ENCODE measurements at regions not wholly inside any gene's neighbourhood (a gene's known extent, or its start where the extent isn't known, plus 50 kb on each side); places are given as distances from the start of the nearest gene placed in this dataset.

DNA sequence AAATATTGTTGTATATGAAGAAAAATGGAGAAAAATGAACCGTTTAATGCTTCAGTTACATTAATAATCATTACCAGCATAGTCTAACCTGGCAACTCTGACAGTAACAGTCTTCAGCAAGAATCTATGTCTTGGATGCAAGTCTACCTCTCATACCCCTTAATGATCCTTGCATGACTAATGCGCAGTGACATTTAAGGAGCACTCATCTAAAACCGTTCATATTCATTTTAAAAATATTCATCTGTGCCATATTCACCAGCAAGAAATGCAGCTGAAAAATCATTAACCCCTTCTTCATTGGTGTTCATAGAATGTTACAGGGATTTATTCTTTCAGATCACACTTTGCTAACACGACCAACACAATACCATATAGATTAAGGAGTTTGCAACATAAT lies 227.2 kb upstream of the ASCC3 start:
- TF ChIP-seq ZNF274 (CRISPR knock-in tag; IDR thresholded peaks at IDR 0.05) (no peak), ZNF12 (CRISPR knock-in tag; IDR thresholded peaks at IDR 0.05) (no peak), KLF13 (CRISPR knock-in tag; IDR thresholded peaks at IDR 0.05) (no peak), MAZ (IDR thresholded peaks at IDR 0.05; ENCODE audit: borderline replicate concordance, low read depth, low read length) (no peak), MAZ (CRISPR knock-in tag; IDR thresholded peaks at IDR 0.05; ENCODE audit: low read depth) (no peak), NR1H2 (CRISPR knock-in tag; IDR thresholded peaks at IDR 0.05; ENCODE audit: borderline replicate concordance, low read depth) (no peak)
